NB4 (cell line): ENCODE measurements at regions not wholly inside any gene's neighbourhood (a gene's known extent, or its start where the extent isn't known, plus 50 kb on each side); places are given as distances from the start of the nearest gene placed in this dataset.

Experiments
- MAX ChIP-seq: IDR thresholded peaks from 2 replicates; pipeline ENCODE4 v1.6.1; 2011; ENCODE audit warnings: low read depth, low read length
- MYC ChIP-seq: IDR thresholded peaks from 2 replicates; pipeline ENCODE4 v1.6.1; 2011; ENCODE audit warnings: low read depth, low read length
- POLR2A ChIP-seq: IDR thresholded peaks from 2 replicates; pipeline ENCODE4 v1.6.1; 2011; ENCODE audit warnings: mild to moderate bottlenecking; ENCODE audit not compliant: insufficient read length; ENCODE audit errors: extremely low read depth
- TF ChIP-seq, protein P1 (sequence below): IDR thresholded peaks from one replicate; pipeline ENCODE4 v1.5.1; 2012; ENCODE audit warnings: low read depth, low read length

DNA sequence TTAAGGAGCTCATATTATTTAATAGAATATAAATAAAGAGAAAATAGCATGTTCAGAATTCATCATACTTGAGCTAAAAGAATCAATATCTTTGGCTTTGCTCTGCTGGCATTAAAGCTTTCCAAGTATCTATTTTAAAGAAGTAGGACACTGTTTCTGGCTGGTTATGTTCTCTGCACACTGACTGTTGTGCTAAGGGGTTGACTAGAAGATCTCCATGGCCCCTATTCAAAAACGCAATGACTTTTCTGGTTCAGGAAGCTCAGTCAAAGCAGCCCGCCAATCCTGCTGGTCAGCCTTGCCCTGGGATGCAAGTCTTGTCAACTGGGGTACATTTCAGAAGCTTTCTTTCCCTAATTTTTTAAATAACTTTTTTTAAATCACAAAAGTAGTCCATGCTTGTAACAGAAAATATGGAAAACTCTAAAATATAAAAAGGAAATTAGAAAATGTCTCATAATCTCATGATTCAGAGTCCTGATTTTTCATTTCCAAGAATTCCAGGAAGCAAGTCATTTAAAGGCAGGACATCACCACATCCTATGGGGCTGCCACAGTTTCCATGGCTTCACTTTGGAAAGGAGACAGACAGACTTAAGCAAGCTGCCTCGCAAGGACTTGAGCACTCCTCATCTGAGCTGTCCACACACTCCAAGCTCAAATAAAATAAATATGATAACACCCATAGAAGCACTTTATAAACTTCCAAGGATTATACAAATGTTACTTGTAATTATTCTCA is 195.1 kb downstream of the TXNL1 start:
- TF ChIP-seq, protein P1, sequence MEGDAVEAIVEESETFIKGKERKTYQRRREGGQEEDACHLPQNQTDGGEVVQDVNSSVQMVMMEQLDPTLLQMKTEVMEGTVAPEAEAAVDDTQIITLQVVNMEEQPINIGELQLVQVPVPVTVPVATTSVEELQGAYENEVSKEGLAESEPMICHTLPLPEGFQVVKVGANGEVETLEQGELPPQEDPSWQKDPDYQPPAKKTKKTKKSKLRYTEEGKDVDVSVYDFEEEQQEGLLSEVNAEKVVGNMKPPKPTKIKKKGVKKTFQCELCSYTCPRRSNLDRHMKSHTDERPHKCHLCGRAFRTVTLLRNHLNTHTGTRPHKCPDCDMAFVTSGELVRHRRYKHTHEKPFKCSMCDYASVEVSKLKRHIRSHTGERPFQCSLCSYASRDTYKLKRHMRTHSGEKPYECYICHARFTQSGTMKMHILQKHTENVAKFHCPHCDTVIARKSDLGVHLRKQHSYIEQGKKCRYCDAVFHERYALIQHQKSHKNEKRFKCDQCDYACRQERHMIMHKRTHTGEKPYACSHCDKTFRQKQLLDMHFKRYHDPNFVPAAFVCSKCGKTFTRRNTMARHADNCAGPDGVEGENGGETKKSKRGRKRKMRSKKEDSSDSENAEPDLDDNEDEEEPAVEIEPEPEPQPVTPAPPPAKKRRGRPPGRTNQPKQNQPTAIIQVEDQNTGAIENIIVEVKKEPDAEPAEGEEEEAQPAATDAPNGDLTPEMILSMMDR: no peak
- no peak for TF ChIP-seq POLR2A
- TF ChIP-seq MYC: no peak
- TF ChIP-seq MAX: no peak
